ENCODE measurements at regions not wholly inside any gene's neighbourhood (a gene's known extent, or its start where the extent isn't known, plus 50 kb on each side); places are given as distances from the start of the nearest gene placed in this dataset.

GRCh38 chr1:83769594-83770318 is 229.2 kb downstream of the TTLL7 start:
- DNase-seq = no peak

GRCh38 chr1:83769072-83769471 is 229.9 kb downstream of the TTLL7 start:
- DNase-seq = no peak

- DNase-seq = no peak
Observed at GRCh38 chr1:83766241-83766691, 232.7 kb downstream of the TTLL7 start.

- no peak for DNase-seq
Observed at GRCh38 chr1:83765125-83765524, 233.8 kb downstream of the TTLL7 start.

GRCh38 chr1:83764209-83764608 is 234.7 kb downstream of the TTLL7 start:
- no peak for DNase-seq

- no peak for DNase-seq
Observed at GRCh38 chr1:83763361-83764095, 235.4 kb downstream of the TTLL7 start.

- no peak for DNase-seq
Observed at GRCh38 chr1:83762416-83762815, 236.5 kb downstream of the TTLL7 start.

- DNase-seq = no peak
Observed at GRCh38 chr1:83762039-83762365, 236.9 kb downstream of the TTLL7 start.

- no peak for DNase-seq
Observed at GRCh38 chr1:83761167-83762038, 237.5 kb downstream of the TTLL7 start.

GRCh38 chr1:83760226-83761021 is 238.5 kb downstream of the TTLL7 start:
- DNase-seq = no peak

- no peak for DNase-seq
Observed at GRCh38 chr1:83756984-83757717, 241.8 kb downstream of the TTLL7 start.

- no peak for DNase-seq
Observed at GRCh38 chr1:83751602-83752001, 247.3 kb downstream of the TTLL7 start.

GRCh38 chr1:83750201-83750600 is 248.7 kb downstream of the TTLL7 start:
- DNase-seq = no peak

- no peak for DNase-seq
Observed at GRCh38 chr1:83747853-83748482, 251.0 kb downstream of the TTLL7 start.

- DNase-seq = no peak
Observed at GRCh38 chr1:83746234-83746633, 252.7 kb downstream of the TTLL7 start.

GRCh38 chr1:83742446-83742845 is 256.5 kb downstream of the TTLL7 start:
- DNase-seq = no peak

- no peak for DNase-seq
Observed at GRCh38 chr1:83741770-83742169, 257.2 kb downstream of the TTLL7 start.

- DNase-seq = no peak
Observed at GRCh38 chr1:83741348-83741747, 257.6 kb downstream of the TTLL7 start.

- no peak for DNase-seq
Observed at GRCh38 chr1:83735526-83735925, 263.4 kb downstream of the TTLL7 start.

GRCh38 chr1:83734420-83734819 is 264.5 kb downstream of the TTLL7 start:
- no peak for DNase-seq

- no peak for DNase-seq
Observed at GRCh38 chr1:83725735-83726360, 273.1 kb downstream of the TTLL7 start.

All from hematopoietic multipotent progenitor cell treated with erythropoietin and hydrocortisone succinate and interleukin-3 and kit ligand, for 8 days (in vitro differentiated cells).